Activated CD4-positive, alpha-beta T cell treated with anti-CD3 and anti-CD28 coated beads, Interleukin-10, Interleukin-2, amounts not matched to agents 100 ng/mL and 50 ng/mL, durations not matched to agents 16 hours and 8 hours (primary cell): ENCODE measurements at regions not wholly inside any gene's neighbourhood (a gene's known extent, or its start where the extent isn't known, plus 50 kb on each side); places are given as distances from the start of the nearest gene placed in this dataset.

Experiments
- DNase-seq: peaks from one replicate; pipeline ENCODE4 v3.0.0-alpha.2; 2020

DNA sequence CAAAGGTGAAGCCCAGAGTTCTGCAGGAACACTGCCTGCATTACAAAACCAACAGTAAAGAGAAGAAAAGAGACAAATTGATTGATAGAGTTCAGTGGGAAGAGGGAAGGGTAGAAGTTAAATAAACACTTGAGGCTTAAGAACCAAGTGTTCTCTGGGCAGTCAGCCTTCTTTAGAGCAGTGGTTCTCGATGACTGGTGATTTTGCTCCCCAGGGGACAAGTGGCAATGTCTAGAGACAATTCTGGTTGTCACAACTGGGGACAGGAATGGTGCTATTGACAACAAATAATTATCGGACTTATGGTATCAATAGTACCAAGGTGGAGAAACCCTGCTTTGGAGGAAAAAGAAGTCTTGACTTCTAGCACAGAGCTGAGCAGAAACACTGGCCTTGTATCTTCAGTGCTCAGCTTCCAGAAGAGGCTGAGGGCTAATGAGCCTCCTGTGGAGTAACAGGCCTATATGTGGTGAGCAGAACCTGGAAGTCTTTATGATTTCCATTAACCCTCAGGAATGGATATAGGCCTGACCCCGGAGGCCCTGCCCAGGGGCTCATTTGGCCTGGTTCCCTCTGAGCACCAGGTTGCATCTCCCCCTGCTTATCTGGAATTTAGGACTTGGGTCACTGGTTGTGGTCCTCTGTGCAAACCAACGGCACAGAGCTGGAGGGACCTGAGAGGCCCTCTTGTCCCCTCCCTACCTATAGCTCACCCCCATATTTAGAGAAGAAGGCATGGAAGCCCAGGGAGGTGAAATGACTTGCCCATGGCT lies 204.6 kb upstream of the PWP1 start:
- no peak for DNase-seq

DNA sequence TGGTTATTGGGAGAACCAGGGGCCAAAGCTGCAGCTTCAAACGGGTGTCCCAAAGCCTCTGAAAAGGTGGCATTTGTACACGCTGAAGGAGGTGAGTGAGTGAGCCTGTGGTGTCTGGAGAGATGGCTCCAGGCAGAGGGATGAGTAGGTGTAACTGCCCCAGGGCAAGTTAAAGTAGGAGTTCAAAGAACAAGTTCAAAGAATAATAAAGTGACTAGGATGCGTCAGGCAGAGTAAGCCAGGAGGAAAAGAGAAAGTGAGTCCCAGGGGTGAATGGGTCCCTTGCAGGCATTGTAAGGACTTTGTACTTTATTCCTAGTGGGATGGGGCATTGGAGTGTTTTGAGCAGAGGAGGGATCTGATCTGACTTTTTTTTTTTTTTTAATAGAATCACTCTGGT lies 201.4 kb upstream of the PWP1 start:
- DNase-seq: no peak

DNA sequence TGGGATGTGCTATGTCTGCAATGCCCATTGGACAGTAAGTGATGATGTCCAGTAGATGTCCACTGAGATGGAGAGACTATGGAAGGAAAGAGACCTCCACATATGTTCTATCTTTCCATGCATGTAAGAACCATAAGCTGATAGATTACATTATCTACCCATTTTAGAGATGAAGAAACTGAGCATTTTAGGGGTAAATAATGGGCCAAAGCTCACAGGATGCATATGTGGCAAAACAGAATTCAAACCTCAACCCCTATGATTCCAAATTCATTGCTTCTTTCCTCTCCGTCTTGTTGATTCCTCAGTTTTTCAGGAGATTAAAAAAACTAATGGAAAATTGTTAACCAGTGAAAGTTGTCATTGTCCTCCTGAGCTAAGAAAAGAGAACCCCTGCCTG lies 200.7 kb upstream of the PWP1 start:
- no peak for DNase-seq

DNA sequence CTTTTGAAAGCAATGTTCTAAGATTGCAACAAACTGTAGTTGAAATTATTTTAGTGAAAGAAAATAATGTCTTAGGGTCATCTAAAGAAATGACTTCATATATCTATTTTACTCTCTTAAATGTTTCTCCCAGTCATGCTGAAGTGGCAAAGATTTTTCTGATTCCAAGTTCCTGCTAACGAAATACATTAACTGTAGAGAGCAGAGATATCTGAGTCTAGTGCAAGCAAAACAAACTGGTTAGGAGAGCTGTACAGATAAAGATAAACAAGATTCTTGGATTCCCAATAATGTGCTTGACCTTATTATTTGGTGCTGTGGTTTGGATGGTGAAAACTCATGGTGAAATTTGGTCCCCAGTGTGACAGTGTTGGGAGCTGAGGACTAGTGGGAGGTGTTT lies 199.9 kb upstream of the PWP1 start:
- no peak for DNase-seq

GRCh38 chr12:107486140-107486892 lies 199.3 kb upstream of the PWP1 start:
- no peak for DNase-seq

GRCh38 chr12:107487011-107487680 lies 198.5 kb upstream of the PWP1 start:
- no peak for DNase-seq

DNA sequence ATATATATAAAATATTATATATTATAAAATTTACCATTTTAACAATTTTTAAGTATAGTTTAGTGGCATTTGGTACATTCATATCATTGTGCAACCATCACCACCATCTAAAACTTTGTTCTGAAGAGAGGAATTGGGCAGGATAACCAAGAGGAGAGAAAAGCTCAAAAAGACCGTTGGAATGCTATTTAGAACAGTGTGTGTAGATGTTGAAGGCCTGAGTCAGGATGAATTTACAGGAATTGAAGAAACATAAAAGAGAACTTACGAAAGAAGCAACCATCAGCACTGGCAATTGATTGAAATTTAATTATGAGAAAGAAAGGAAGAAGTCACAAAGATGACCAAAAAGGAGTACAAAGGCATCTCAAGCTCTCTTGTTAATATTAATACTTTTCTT lies 196.9 kb upstream of the PWP1 start:
- DNase-seq: no peak

- DNase-seq: no peak
Measured at GRCh38 chr12:107490010-107490409, 195.6 kb upstream of the PWP1 start.

- DNase-seq: no peak
Measured at GRCh38 chr12:107491856-107492255, 193.7 kb upstream of the PWP1 start.

- DNase-seq: no peak
Measured at GRCh38 chr12:107492393-107493134, 193.0 kb upstream of the PWP1 start.

- DNase-seq: no peak
Measured at GRCh38 chr12:107493135-107493494, 192.5 kb upstream of the PWP1 start.

GRCh38 chr12:107493666-107494065 lies 191.9 kb upstream of the PWP1 start:
- DNase-seq: no peak

GRCh38 chr12:107494331-107494730 lies 191.3 kb upstream of the PWP1 start:
- no peak for DNase-seq

DNA sequence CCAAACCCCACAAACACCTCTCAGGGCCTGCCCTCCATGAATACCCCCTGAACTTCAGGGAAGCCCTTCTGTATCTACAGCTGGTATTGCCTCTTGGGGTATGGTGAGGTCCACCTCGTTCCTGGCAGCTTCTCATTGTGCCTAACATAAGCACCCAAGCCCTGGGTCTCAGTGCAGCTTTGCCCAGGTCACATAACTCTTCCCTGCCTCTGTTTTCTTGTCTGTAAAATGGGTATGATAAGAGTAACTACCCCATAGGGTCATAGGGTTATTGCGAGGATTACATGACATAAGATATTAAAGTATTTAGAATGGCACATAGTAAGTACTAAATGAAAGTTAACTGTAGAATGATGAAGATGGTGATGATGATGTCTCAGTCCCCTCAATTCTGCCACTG lies 190.0 kb upstream of the PWP1 start:
- DNase-seq: no peak

- DNase-seq: no peak
Measured at GRCh38 chr12:107497231-107497630, 188.4 kb upstream of the PWP1 start.

DNA sequence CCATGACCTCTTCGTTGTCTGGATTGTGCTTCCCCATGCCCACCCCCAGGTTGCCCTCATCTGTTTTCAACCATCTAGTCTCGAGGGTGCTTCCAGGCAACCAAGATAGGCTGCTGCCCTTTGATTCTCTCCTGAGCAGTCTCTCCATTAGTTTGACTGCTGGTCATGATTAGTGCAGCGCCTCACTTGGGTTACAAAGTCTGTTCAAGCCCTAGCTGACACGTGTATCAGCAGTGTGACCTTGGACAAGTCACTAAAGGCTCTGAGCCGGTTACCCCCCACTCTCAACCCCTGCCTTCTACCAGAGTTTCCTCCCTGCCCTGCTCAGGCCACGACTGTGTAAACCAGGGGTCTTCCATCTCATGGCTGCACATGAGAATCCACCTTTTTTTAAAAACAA lies 185.3 kb upstream of the PWP1 start:
- no peak for DNase-seq

DNA sequence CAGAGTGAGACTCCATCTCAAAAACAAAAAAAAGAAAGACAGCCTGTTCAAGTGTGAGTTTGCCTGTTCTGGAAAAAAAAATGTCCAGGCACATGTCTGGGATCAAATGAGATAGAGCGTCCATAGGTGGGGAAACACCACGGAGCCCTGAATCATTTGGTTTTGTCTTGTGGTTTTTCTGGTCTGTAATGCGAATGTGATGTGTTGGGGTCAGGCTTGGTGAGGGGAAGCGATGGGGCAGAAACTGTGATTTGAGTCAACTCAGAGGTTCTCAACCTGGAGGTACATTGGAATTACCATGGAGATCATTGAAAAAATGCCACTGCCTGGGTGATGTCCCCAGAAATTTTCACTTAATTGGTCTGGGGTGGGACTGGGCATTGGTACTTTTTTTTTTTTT lies 183.9 kb upstream of the PWP1 start:
- DNase-seq: no peak

DNA sequence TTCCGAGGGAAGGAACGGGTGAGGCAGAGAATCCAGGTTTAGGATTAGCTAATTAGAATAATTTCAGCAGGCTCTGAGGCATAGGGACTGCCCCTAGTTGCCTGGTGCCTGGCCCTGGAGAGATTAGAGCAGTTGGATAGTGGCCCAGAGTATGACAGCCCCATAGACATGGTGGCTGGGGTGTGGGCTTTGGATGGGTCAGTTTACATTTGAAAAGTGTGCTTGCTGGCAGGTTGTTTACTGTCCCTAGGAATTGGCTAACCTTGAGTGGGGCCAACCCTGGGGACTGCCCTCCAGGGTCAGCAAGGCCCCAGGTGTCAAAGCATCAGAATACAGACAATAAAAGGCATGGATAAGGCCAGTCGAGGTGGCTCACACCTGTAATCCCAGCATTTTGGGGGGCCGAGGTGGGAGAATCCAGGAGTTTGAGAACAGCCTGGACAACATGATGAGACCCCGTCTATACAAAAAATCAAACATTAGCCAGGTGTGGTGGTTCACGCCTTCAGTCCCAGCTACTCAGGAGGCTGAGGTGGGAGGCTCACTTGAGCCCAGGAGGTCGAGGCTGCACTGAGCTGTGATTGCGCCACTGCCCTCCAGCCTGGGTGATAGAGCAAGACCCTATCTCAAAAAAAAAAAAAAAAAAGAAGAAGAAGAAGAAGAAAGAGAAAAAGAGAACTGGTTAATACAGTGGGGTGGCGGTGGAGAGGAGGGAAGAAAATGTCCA lies 182.3 kb upstream of the PWP1 start:
- no peak for DNase-seq

DNA sequence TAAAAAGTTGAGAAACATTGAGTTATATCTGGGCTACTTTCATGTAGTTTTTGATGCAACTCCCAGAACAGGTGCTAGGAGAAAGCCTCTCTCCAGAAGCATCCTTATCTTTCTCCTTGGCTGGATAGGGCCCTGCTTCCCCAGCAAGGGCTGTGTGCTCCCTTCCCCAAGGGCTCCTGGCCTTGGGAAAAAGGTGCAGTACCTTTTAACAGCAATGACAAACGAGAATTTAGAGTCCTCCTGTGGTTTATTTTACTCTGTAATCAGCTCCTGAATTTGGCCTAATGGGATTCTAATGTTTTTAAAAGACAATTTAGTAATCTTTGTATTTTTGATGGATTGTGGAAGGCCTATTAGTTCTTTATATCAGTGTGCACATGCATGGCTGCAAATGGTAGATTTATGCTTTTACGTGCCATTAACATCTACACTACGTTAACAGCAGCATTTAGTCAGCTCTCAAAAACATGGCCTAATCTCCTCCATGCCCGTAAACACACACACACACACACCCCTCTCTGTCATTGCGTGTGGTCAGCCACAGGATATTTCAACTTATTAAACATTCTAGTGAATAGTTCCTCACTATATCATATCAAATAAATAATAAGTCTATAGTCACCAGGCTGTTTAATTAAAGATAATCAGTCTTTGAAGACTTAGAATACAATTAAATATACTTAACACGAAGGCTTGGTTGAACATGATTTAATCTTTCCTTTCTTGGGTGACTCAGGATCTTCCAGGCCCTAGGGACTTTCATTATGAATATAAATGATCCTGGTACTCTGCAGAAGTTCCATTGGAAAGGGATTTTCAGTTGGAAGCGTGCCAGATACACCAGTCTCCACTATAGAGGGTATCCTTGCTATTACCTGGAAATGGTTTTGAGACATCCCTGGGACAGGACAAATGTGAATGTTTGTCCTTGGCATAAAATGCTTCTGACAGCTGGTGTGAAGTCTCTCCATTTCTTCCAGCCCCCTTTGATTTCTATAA lies 181.4 kb upstream of the PWP1 start:
- DNase-seq: no peak

GRCh38 chr12:107509421-107509820 lies 176.2 kb upstream of the PWP1 start:
- no peak for DNase-seq

DNA sequence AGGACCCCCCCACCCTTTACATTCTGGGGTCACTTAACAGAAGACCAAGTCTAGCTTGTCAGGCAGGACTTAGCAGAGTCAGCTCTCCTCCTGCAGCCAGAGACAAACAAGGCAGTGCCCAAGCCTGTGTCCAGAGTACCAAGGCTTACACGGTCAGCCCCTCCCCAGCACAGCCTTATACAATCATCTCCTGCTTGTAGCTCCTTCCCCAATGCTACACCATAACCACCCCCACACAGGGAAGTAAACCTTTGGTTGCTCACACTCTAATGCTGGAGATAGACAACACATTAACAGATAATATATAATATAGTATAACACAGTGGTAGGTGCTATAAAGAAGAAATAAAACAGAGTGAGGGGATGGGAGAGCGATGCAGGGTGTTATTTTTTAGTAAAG lies 175.4 kb upstream of the PWP1 start:
- DNase-seq: no peak
